OCI-LY7 (cell line): ENCODE measurements at regions not wholly inside any gene's neighbourhood (a gene's known extent, or its start where the extent isn't known, plus 50 kb on each side); places are given as distances from the start of the nearest gene placed in this dataset.
A peak's percentile ranks its signal among the peaks of the same experiment; 100 is the strongest.

ENCODE experiments used
- BruUV-seq: library from RNA; stranded (reverse); fragments of 400-500 nt; replicated peaks from 2 replicates; lab custom pipeline; 2021; lab: Mats Ljungman, UMichigan
- CTCF ChIA-PET: fragments of 300-600 bp; sonication (Branson Sonifier 250); formaldehyde crosslinking; loops from one replicate; lab custom pipeline; 2022; ENCODE audit warnings: antibody characterized with exemption; ENCODE audit not compliant: unreplicated experiment; lab: Charles Lee
- POLR2A ChIA-PET: fragments of 300-600 bp; sonication (Branson Sonifier 250); formaldehyde crosslinking; loops from one replicate; lab custom pipeline; 2022; ENCODE audit warnings: antibody characterized with exemption; lab: Charles Lee
- DNase-seq: peaks from one replicate; pipeline ENCODE4 v3.0.0-alpha.2; 2015; ENCODE audit warnings: low spot score
- H2AFZ ChIP-seq: fragments of 200-600 bp; sonication (generic), shearing (Covaris generic); 2 replicates; pipeline ENCODE4 v1.6.1; 2014; ENCODE audit warnings: mild to moderate bottlenecking, antibody characterized with exemption, low read length, moderate library complexity
- H3K27ac ChIP-seq: fragments of 200-600 bp; sonication (generic); 2 replicates; pipeline ENCODE4 v1.5.1; 2014; ENCODE audit warnings: mixed run types, low read depth, mild to moderate bottlenecking, moderate library complexity, low read length, inconsistent platforms; ENCODE audit not compliant: poor library complexity, severe bottlenecking
- H3K36me3 ChIP-seq: fragments of 200-600 bp; sonication (generic); 2 replicates; pipeline ENCODE4 v1.6.1; 2014; ENCODE audit warnings: mild to moderate bottlenecking, antibody characterized with exemption, low read length, moderate library complexity, mixed read lengths; ENCODE audit not compliant: insufficient read depth
- H3K4me1 ChIP-seq: fragments of 200-600 bp; sonication (generic); 2 replicates; pipeline ENCODE4 v1.5.1; 2014; ENCODE audit warnings: mild to moderate bottlenecking, low read length; ENCODE audit not compliant: insufficient read depth, poor library complexity, severe bottlenecking
- H3K4me2 ChIP-seq: fragments of 200-600 bp; sonication (generic); 2 replicates; pipeline ENCODE4 v1.6.1; 2014; ENCODE audit warnings: mild to moderate bottlenecking, low read length
- H3K4me3 ChIP-seq: fragments of 200-600 bp; sonication (generic); 2 replicates; pipeline ENCODE4 v1.5.1; 2014; ENCODE audit warnings: mild to moderate bottlenecking, low read depth, low read length; ENCODE audit not compliant: poor library complexity, severe bottlenecking
- H3K79me2 ChIP-seq: fragments of 200-600 bp; sonication (generic); 2 replicates; pipeline ENCODE4 v1.6.1; 2016; ENCODE audit warnings: low read depth, mild to moderate bottlenecking, low read length, moderate library complexity, mixed read lengths; ENCODE audit not compliant: insufficient read depth
- H3K9me2 ChIP-seq: fragments of 200-600 bp; sonication (generic); 2 replicates; pipeline ENCODE4 v1.6.1; 2016; ENCODE audit warnings: mild to moderate bottlenecking, low read length, mixed read lengths; ENCODE audit not compliant: insufficient read depth
- H3K9me3 ChIP-seq: fragments of 200-600 bp; sonication (generic); 2 replicates; pipeline ENCODE4 v1.6.1; 2014; ENCODE audit warnings: mild to moderate bottlenecking, mixed run types, low read length, mixed read lengths
- H4K20me1 ChIP-seq: fragments of 200-600 bp; sonication (generic); 2 replicates; pipeline ENCODE4 v1.6.1; 2014; ENCODE audit warnings: mild to moderate bottlenecking, antibody characterized with exemption, low read length, moderate library complexity, mixed read lengths; ENCODE audit not compliant: insufficient read depth
- CTCF ChIP-seq: fragments of 200-600 bp; sonication (generic); conservative IDR thresholded peaks from 2 replicates; pipeline ENCODE4 v1.5.1; 2014; ENCODE audit warnings: mild to moderate bottlenecking, antibody characterized with exemption, low read length, moderate library complexity, mixed read lengths
- EZH2phosphoT487 ChIP-seq: fragments of 200-600 bp; sonication (generic); IDR thresholded peaks from 2 replicates; pipeline ENCODE4 v1.6.1; 2018; ENCODE audit warnings: low read depth, borderline replicate concordance, mild to moderate bottlenecking, mixed run types, antibody characterized with exemption, low read length, moderate library complexity, mixed read lengths
- intact Hi-C: fragments of 100-400 bp; cut with micrococcal nuclease; formaldehyde crosslinking; loops from one replicate; pipeline ENCODE4 v1.10.0; 2022; ENCODE audit not compliant: unreplicated experiment

GRCh38 chr10:53013201-53013810, 240.7 kb upstream of the MBL2 start:
- no peak for DNase-seq
- POLR2A ChIA-PET: no interaction called here

GRCh38 chr10:53009961-53010907, 237.7 kb upstream of the MBL2 start:
- DNase-seq: no peak
- H3K4me1 ChIP-seq: peaks cover 9% of the 10 kb centered on the region
- CTCF ChIA-PET: no interaction called here
- BruUV-seq: no TSS peak
- 0 out of 2 replicates have a peak, but pooled peaks cover 6% of the 10 kb centered on the region for H3K9me3 ChIP-seq
- no peaks in the 10 kb centered on the region for H4K20me1 ChIP-seq
- no peak overlapping the region for H3K4me3 ChIP-seq
- intact Hi-C loops: no loop called here
- H3K9me2 ChIP-seq: no peaks in the 10 kb centered on the region
- POLR2A ChIA-PET: interaction anchor here (1.0 kb wide), 1 partner anchor 22 kb away, joined by 3 read pairs; no protein-coding TSS in a partner anchor
- no peaks in the 10 kb centered on the region for H3K36me3 ChIP-seq
- no peak overlapping the region for H3K4me2 ChIP-seq
- H3K79me2 ChIP-seq: no peaks in the 10 kb centered on the region
- no peak for TF ChIP-seq CTCF
- TF ChIP-seq EZH2phosphoT487: no peak
- H3K27ac ChIP-seq: no peak overlapping the region
- H2AFZ ChIP-seq: no peak overlapping the region

More at GRCh38 chr10:53013201-53013810, 240.7 kb upstream of the MBL2 start:
- H3K36me3 ChIP-seq: no peaks in the 10 kb centered on the region
- H3K4me3 ChIP-seq: no peak overlapping the region
- peaks cover 9% of the 10 kb centered on the region for H3K4me1 ChIP-seq
- no peaks in the 10 kb centered on the region for H4K20me1 ChIP-seq
- intact Hi-C loops: no loop called here
- CTCF ChIA-PET: no interaction called here
- H3K79me2 ChIP-seq: no peaks in the 10 kb centered on the region
- no peak overlapping the region for H3K27ac ChIP-seq
- 0 out of 2 replicates have a peak overlapping the region, but pooled peaks have one; percentile 7 for H3K4me2 ChIP-seq
- no TSS peak for BruUV-seq
- peak overlapping the region; percentile 36 for H2AFZ ChIP-seq
- 0 out of 2 replicates have a peak, but pooled peaks cover 6% of the 10 kb centered on the region for H3K9me3 ChIP-seq
- TF ChIP-seq EZH2phosphoT487: no peak
- no peak for TF ChIP-seq CTCF
- H3K9me2 ChIP-seq: no peaks in the 10 kb centered on the region
